Body of pancreas (tissue), 4 donors: ENCODE measurements at regions not wholly inside any gene's neighbourhood (a gene's known extent, or its start where the extent isn't known, plus 50 kb on each side); places are given as distances from the start of the nearest gene placed in this dataset.

ENCODE experiments used
- POLR2A ChIP-seq, 3 donors: fragments of 450-650 bp; IDR thresholded peaks; one replicate each; pipeline ENCODE4 v1.6.1; 2016; ENCODE audit warnings: antibody characterized with exemption in 3 of 3, mild to moderate bottlenecking in 2 of 3
- TF ChIP-seq, protein P1 (sequence below), 7 experiments: fragments of 450-650 bp in 4 of 7; fragments of 200-600 bp in 3 of 7; sonication (generic) in 3 of 7; IDR thresholded peaks; one replicate each; pipeline ENCODE4 v1.5.1; 2016 to 2019; ENCODE audit warnings: antibody characterized with exemption in 7 of 7

- TF ChIP-seq, protein P1, sequence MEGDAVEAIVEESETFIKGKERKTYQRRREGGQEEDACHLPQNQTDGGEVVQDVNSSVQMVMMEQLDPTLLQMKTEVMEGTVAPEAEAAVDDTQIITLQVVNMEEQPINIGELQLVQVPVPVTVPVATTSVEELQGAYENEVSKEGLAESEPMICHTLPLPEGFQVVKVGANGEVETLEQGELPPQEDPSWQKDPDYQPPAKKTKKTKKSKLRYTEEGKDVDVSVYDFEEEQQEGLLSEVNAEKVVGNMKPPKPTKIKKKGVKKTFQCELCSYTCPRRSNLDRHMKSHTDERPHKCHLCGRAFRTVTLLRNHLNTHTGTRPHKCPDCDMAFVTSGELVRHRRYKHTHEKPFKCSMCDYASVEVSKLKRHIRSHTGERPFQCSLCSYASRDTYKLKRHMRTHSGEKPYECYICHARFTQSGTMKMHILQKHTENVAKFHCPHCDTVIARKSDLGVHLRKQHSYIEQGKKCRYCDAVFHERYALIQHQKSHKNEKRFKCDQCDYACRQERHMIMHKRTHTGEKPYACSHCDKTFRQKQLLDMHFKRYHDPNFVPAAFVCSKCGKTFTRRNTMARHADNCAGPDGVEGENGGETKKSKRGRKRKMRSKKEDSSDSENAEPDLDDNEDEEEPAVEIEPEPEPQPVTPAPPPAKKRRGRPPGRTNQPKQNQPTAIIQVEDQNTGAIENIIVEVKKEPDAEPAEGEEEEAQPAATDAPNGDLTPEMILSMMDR (IDR thresholded peaks at IDR 0.05): no peak
- TF ChIP-seq POLR2A (IDR thresholded peaks at IDR 0.05): no peak
These were observed 269.4 kb downstream of the PTPRU start for GRCh38 chr1:29505532-29506220.
